BE2C (cell line): ENCODE measurements at regions not wholly inside any gene's neighbourhood (a gene's known extent, or its start where the extent isn't known, plus 50 kb on each side); places are given as distances from the start of the nearest gene placed in this dataset.

Experiments used
- DNase-seq: peaks from one replicate; pipeline ENCODE4 v3.0.0-alpha.2; 2020
- H3K27me3 ChIP-seq: fragments of 250-450 bp; sonication (Bioruptor Pico); 2 replicates; pipeline ENCODE4 v1.5.1; 2020; ENCODE audit warnings: mild to moderate bottlenecking
- H3K36me3 ChIP-seq: fragments of 250-450 bp; sonication (Bioruptor Pico); 2 replicates; pipeline ENCODE4 v1.5.1; 2020; ENCODE audit warnings: mild to moderate bottlenecking
- H3K4me1 ChIP-seq: fragments of 250-450 bp; sonication (Bioruptor Pico); 2 replicates; pipeline ENCODE4 v1.5.1; 2020
- H3K4me3 ChIP-seq: 2 replicates; pipeline ENCODE4 v1.5.1; 2011; ENCODE audit warnings: low read depth, low read length
- H3K9me3 ChIP-seq: fragments of 250-450 bp; sonication (Bioruptor Pico); 2 replicates; pipeline ENCODE4 v1.5.1; 2020
- CTCF ChIP-seq: IDR thresholded peaks from 2 replicates; pipeline ENCODE4 v1.5.1; 2012; ENCODE audit warnings: mild to moderate bottlenecking, low read depth, low read length

DNA sequence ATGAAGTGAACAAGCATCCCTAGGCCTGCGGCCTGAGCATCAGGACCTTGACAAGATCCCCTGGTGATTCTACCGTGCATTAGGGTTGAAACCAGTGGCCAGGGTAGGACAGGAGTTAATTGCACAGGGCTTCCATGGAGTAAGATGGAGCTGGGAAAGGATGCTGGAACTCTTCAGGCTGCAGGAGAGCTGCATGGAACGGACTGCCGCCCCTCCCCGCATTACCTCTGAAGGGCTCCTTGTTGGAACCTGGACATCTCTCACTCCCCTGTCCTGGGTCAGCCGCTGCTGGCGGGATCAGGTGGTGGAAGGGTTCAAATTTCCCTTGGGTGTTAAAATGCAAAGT is 156.6 kb upstream of the ID2 start:
- Histone ChIP-seq H3K36me3 (no peaks in the 10 kb centered on the region), H3K27me3 (no peaks in the 10 kb centered on the region), H3K4me3 (no peak overlapping the region), H3K9me3 (no peaks in the 10 kb centered on the region), H3K4me1 (peaks cover 15% of the 10 kb centered on the region)
- DNase-seq: no peak
- TF ChIP-seq CTCF: no peak

- peak; percentile 53 for TF ChIP-seq CTCF
- Histone ChIP-seq H3K4me3 (peak overlapping the region; percentile 6; the same call in 1 of the 2 replicates), H3K36me3 (no peaks in the 10 kb centered on the region), H3K9me3 (no peaks in the 10 kb centered on the region), H3K27me3 (no peaks in the 10 kb centered on the region), H3K4me1 (peaks cover 15% of the 10 kb centered on the region)
- peak; percentile 77 for DNase-seq
Measured at GRCh38 chr2:8525582-8526402, 156.1 kb upstream of the ID2 start.

DNA sequence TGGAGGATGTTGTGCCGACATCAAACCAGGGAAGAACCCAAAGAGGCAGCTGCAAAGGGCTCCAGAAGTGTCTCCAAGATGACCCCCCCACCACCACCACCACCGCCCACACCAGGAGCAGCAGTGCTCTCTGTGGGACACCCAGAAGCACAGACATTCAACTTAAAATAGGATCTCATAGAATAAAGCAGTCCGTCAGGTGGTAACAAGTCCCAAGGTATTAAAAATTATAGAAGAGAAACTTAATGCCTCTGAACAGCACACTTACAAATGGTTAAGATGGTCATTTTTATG is 155.5 kb upstream of the ID2 start:
- H3K4me1 ChIP-seq: peaks cover 15% of the 10 kb centered on the region
- peak; percentile 37 for DNase-seq
- H3K36me3 ChIP-seq: no peaks in the 10 kb centered on the region
- no peak overlapping the region for H3K4me3 ChIP-seq
- TF ChIP-seq CTCF: no peak
- H3K27me3 ChIP-seq: no peaks in the 10 kb centered on the region
- 0 out of 2 replicates have a peak, but pooled peaks cover 2% of the 10 kb centered on the region for H3K9me3 ChIP-seq

- H3K4me3 ChIP-seq: no peak overlapping the region
- no peaks in the 10 kb centered on the region for H3K27me3 ChIP-seq
- H3K9me3 ChIP-seq: 0 out of 2 replicates have a peak, but pooled peaks cover 5% of the 10 kb centered on the region
- no peak for TF ChIP-seq CTCF
- peaks cover 15% of the 10 kb centered on the region for H3K4me1 ChIP-seq
- no peak for DNase-seq
- no peaks in the 10 kb centered on the region for H3K36me3 ChIP-seq
Measured at GRCh38 chr2:8527031-8527430, 154.8 kb upstream of the ID2 start.

DNA sequence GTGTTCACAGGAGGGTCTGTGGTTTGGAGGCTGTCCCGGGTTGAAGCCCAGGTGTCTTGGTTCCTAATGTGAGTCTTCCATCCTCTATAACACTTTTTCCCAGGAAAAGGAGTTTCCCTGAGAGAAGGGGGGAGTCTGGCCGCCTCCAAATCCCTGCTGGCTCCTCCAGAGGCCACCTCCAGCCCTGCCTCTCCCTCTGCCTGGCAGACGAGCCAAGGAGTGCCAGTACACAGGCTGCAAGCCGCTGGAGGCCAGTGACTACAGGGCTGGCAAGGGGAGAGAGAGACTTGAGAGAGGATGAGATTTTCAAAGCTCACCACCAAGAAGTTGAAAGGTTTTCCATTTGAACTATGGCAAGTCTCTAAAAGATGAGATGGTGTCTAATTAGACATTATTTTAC is 154.2 kb upstream of the ID2 start:
- H3K4me1 ChIP-seq: peaks cover 15% of the 10 kb centered on the region
- no peak for DNase-seq
- H3K9me3 ChIP-seq: 0 out of 2 replicates have a peak, but pooled peaks cover 5% of the 10 kb centered on the region
- H3K27me3 ChIP-seq: no peaks in the 10 kb centered on the region
- TF ChIP-seq CTCF: no peak
- H3K36me3 ChIP-seq: no peaks in the 10 kb centered on the region
- H3K4me3 ChIP-seq: no peak overlapping the region

GRCh38 chr2:8528863-8529262 is 153.0 kb upstream of the ID2 start:
- H3K27me3 ChIP-seq: no peaks in the 10 kb centered on the region
- 0 out of 2 replicates have a peak, but pooled peaks cover 5% of the 10 kb centered on the region for H3K9me3 ChIP-seq
- no peak for DNase-seq
- H3K36me3 ChIP-seq: no peaks in the 10 kb centered on the region
- no peak for TF ChIP-seq CTCF
- no peak overlapping the region for H3K4me3 ChIP-seq
- peaks cover 15% of the 10 kb centered on the region for H3K4me1 ChIP-seq
